ENCODE measurements at regions not wholly inside any gene's neighbourhood (a gene's known extent, or its start where the extent isn't known, plus 50 kb on each side); places are given as distances from the start of the nearest gene placed in this dataset.

DNA sequence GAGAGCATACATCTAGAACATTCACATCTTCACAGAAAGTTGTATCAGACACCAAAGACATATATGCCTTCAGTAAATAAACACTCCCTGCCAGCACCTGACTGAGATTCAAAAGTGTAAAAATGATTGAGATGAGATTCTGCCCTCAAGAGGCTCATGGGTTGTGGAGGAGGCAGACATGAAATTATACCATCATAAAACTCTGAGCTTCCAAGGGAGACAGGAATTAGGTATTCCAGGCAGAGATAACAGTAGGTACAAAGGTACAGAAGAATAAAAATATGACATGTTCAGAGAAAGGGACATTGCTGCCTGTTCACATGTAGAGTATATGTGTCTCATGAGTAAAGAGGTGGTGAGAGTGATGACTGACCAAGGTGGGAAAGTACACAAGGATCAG, 322.3 kb downstream of the OSR1 start:
- Histone ChIP-seq H3K4me3 (ENCODE audit: low read depth in 1 of 5, low read length in 5 of 5) (no peak overlapping the region), H3K36me3 (ENCODE audit: control insufficient read depth in 5 of 5, insufficient read depth in 5 of 5, low read length in 5 of 5) (no peaks in the 10 kb centered on the region), H3K4me1 (ENCODE audit: control insufficient read depth in 5 of 5, insufficient read depth in 5 of 5, low read length in 5 of 5) (peaks cover 3 to 17% (median 8%) of the 10 kb centered on the region in 5 donors), H3K27me3 (ENCODE audit: control insufficient read depth in 5 of 5, insufficient read depth in 4 of 5, low read length in 5 of 5) (no peaks in the 10 kb centered on the region), H3K27ac (ENCODE audit: low read depth, low read length) (no peak overlapping the region), H3K9me3 (ENCODE audit: control insufficient read depth in 5 of 5, low read length in 5 of 5) (no peaks in the 10 kb centered on the region), H3K9ac (ENCODE audit: low read length in 5 of 5) (no peak overlapping the region)

GRCh38 chr2:19035238-19035637, 323.2 kb downstream of the OSR1 start:
- Histone ChIP-seq H3K27ac (ENCODE audit: low read depth, low read length) (no peak overlapping the region), H3K4me3 (ENCODE audit: low read depth in 1 of 5, low read length in 5 of 5) (no peak overlapping the region), H3K36me3 (ENCODE audit: control insufficient read depth in 5 of 5, insufficient read depth in 5 of 5, low read length in 5 of 5) (no peaks in the 10 kb centered on the region), H3K4me1 (ENCODE audit: control insufficient read depth in 5 of 5, insufficient read depth in 5 of 5, low read length in 5 of 5) (peaks cover 3 to 17% (median 8%) of the 10 kb centered on the region in 5 donors), H3K27me3 (ENCODE audit: control insufficient read depth in 5 of 5, insufficient read depth in 4 of 5, low read length in 5 of 5) (no peaks in the 10 kb centered on the region), H3K9ac (ENCODE audit: low read length in 5 of 5) (no peak overlapping the region), H3K9me3 (ENCODE audit: control insufficient read depth in 5 of 5, low read length in 5 of 5) (no peaks in the 10 kb centered on the region)

DNA sequence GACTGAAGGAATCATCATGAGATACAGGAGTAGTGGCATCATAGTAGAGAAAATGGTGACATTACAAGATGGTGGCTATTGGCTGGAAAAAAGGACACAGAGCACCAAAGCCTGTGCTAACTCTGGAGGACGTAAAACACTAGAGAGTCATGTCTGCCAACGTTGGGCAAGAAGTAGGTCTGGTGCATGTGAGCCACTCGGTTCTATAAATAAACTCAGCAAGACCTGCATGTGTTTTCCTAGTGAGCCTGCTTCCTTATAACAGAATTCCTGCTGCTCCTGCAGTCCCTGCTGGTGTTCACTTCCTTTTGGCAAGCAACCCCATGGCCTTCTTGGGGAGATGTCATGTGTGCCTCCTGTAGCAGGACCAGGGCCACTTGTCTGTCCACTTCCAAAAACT, 325.2 kb downstream of the OSR1 start:
- no peaks in the 10 kb centered on the region for H3K9me3 ChIP-seq (ENCODE audit: control insufficient read depth in 5 of 5, low read length in 5 of 5)
- no peak overlapping the region for H3K9ac ChIP-seq (ENCODE audit: low read length in 5 of 5)
- H3K36me3 ChIP-seq (ENCODE audit: control insufficient read depth in 5 of 5, insufficient read depth in 5 of 5, low read length in 5 of 5), result no peaks in the 10 kb centered on the region
- peaks cover 3 to 15% (median 8%) of the 10 kb centered on the region in 5 donors for H3K4me1 ChIP-seq (ENCODE audit: control insufficient read depth in 5 of 5, insufficient read depth in 5 of 5, low read length in 5 of 5)
- H3K4me3 ChIP-seq (ENCODE audit: low read depth in 1 of 5, low read length in 5 of 5), result no peak overlapping the region
- no peaks in the 10 kb centered on the region for H3K27me3 ChIP-seq (ENCODE audit: control insufficient read depth in 5 of 5, insufficient read depth in 4 of 5, low read length in 5 of 5)
- no peak overlapping the region for H3K27ac ChIP-seq (ENCODE audit: low read depth, low read length)

GRCh38 chr2:19031642-19032041, 326.8 kb downstream of the OSR1 start:
- H3K36me3 ChIP-seq (ENCODE audit: control insufficient read depth in 5 of 5, insufficient read depth in 5 of 5, low read length in 5 of 5), result no peaks in the 10 kb centered on the region
- H3K27me3 ChIP-seq (ENCODE audit: control insufficient read depth in 5 of 5, insufficient read depth in 4 of 5, low read length in 5 of 5), result no peaks in the 10 kb centered on the region
- no peaks in the 10 kb centered on the region for H3K9me3 ChIP-seq (ENCODE audit: control insufficient read depth in 5 of 5, low read length in 5 of 5)
- H3K4me3 ChIP-seq (ENCODE audit: low read depth in 1 of 5, low read length in 5 of 5), result no peak overlapping the region
- H3K4me1 ChIP-seq (ENCODE audit: control insufficient read depth in 5 of 5, insufficient read depth in 5 of 5, low read length in 5 of 5), result peaks cover 3 to 12% (median 8%) of the 10 kb centered on the region in 5 donors
- no peak overlapping the region for H3K9ac ChIP-seq (ENCODE audit: low read length in 5 of 5)
- no peak overlapping the region for H3K27ac ChIP-seq (ENCODE audit: low read depth, low read length)

DNA sequence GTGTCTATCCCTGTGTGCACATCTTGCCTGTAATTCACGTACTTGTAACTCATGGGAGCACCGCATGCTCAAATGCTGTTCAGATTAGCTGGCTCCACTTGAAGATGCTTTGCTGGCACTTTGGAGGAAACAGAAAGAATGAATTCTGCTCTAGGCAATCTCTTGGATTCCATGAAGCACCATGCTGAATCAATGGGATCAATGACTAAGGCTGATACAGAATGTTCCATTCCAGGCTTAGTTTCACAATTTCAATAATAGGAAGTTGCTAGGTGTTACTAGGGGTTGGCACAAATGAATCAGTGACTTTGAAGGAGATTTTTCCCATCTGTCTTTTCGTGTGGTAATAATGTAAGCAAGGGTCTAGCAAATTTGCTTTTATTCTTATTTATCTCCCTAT, 328.8 kb downstream of the OSR1 start:
- H3K4me1 ChIP-seq (ENCODE audit: control insufficient read depth in 5 of 5, insufficient read depth in 5 of 5, low read length in 5 of 5), result peaks cover 0 to 3% (median 0%) of the 10 kb centered on the region in 5 donors
- H3K27ac ChIP-seq (ENCODE audit: low read depth, low read length), result no peak overlapping the region
- no peaks in the 10 kb centered on the region for H3K9me3 ChIP-seq (ENCODE audit: control insufficient read depth in 5 of 5, low read length in 5 of 5)
- no peak overlapping the region for H3K4me3 ChIP-seq (ENCODE audit: low read depth in 1 of 5, low read length in 5 of 5)
- H3K36me3 ChIP-seq (ENCODE audit: control insufficient read depth in 5 of 5, insufficient read depth in 5 of 5, low read length in 5 of 5), result no peaks in the 10 kb centered on the region
- H3K9ac ChIP-seq (ENCODE audit: low read length in 5 of 5), result no peak overlapping the region
- no peaks in the 10 kb centered on the region for H3K27me3 ChIP-seq (ENCODE audit: control insufficient read depth in 5 of 5, insufficient read depth in 4 of 5, low read length in 5 of 5)

DNA sequence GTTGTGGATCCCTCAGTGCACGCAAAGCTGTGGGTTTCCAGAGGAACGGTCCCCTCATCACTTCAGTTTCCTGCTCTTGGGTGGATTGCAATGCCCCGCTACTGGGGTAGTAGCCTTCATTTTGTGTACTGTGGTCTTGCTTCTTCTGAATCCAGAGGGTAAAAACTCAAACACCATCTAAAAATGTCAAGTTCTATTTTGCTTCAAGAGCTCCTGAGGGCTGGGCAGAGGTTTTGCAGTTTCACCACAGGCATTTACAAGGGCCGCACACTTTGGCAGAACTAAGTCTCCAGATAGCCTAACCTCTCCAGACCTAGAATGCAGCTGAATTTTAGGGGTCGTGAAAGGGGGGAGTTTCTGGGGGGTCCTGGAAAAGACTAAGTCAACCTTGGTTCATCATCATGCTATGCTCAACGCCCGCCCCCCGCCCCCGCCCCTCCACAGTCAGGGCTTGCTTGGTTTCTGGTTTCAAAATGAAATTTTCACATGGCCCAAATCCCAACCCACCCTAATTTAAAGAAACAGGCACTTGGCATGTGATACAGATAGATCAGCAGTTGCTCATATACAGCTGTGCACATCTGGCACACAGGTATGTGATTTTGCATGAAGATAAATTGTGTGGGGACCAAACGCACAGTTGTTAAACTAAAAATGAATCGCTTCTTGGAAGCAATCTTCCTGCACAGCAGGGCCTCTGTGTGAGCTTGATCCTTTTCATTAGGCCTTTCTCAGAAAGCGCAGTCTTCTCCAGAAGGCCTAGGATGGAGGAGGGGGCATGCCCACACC, 329.6 kb downstream of the OSR1 start:
- H3K27ac ChIP-seq (ENCODE audit: low read depth, low read length), result no peak overlapping the region
- H3K9me3 ChIP-seq (ENCODE audit: control insufficient read depth in 5 of 5, low read length in 5 of 5), result no peaks in the 10 kb centered on the region
- H3K4me3 ChIP-seq (ENCODE audit: low read depth in 1 of 5, low read length in 5 of 5), result no peak overlapping the region
- H3K36me3 ChIP-seq (ENCODE audit: control insufficient read depth in 5 of 5, insufficient read depth in 5 of 5, low read length in 5 of 5), result no peaks in the 10 kb centered on the region
- H3K4me1 ChIP-seq (ENCODE audit: control insufficient read depth in 5 of 5, insufficient read depth in 5 of 5, low read length in 5 of 5), result peaks cover 0 to 3% (median 0%) of the 10 kb centered on the region in 5 donors
- H3K27me3 ChIP-seq (ENCODE audit: control insufficient read depth in 5 of 5, insufficient read depth in 4 of 5, low read length in 5 of 5), result no peaks in the 10 kb centered on the region
- H3K9ac ChIP-seq (ENCODE audit: low read length in 5 of 5), result no peak overlapping the region

- Histone ChIP-seq H3K27me3 (ENCODE audit: control insufficient read depth in 5 of 5, insufficient read depth in 4 of 5, low read length in 5 of 5) (no peaks in the 10 kb centered on the region), H3K36me3 (ENCODE audit: control insufficient read depth in 5 of 5, insufficient read depth in 5 of 5, low read length in 5 of 5) (no peaks in the 10 kb centered on the region), H3K4me3 (ENCODE audit: low read depth in 1 of 5, low read length in 5 of 5) (no peak overlapping the region), H3K27ac (ENCODE audit: low read depth, low read length) (no peak overlapping the region), H3K4me1 (ENCODE audit: control insufficient read depth in 5 of 5, insufficient read depth in 5 of 5, low read length in 5 of 5) (peaks cover 0 to 3% (median 0%) of the 10 kb centered on the region in 5 donors), H3K9ac (ENCODE audit: low read length in 5 of 5) (no peak overlapping the region), H3K9me3 (ENCODE audit: control insufficient read depth in 5 of 5, low read length in 5 of 5) (no peaks in the 10 kb centered on the region)
Measured at GRCh38 chr2:19027626-19028025, 330.8 kb downstream of the OSR1 start.

DNA sequence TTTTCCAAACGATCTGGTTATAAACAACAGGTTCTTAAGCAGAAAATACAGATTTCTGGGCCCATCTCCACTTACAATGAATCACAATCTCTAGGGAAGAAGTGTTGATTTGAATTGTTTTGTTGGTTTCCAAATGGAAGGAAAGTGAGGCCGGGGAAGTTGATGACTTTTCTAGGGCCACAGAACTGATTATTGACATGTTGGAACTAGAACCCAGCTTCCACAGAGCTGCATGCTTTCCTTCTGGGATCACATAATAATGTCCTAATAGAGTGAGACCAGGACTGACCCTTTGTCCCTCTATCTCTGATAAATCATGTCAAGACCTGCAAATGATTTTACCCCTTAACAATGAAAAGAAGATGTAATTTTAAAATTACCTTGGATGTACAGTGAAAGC, 332.2 kb downstream of the OSR1 start:
- Histone ChIP-seq H3K27me3 (ENCODE audit: control insufficient read depth in 5 of 5, insufficient read depth in 4 of 5, low read length in 5 of 5) (no peaks in the 10 kb centered on the region), H3K36me3 (ENCODE audit: control insufficient read depth in 5 of 5, insufficient read depth in 5 of 5, low read length in 5 of 5) (no peaks in the 10 kb centered on the region), H3K4me3 (ENCODE audit: low read depth in 1 of 5, low read length in 5 of 5) (no peak overlapping the region), H3K9me3 (ENCODE audit: control insufficient read depth in 5 of 5, low read length in 5 of 5) (no peaks in the 10 kb centered on the region), H3K27ac (ENCODE audit: low read depth, low read length) (no peak overlapping the region), H3K4me1 (ENCODE audit: control insufficient read depth in 5 of 5, insufficient read depth in 5 of 5, low read length in 5 of 5) (peaks cover 0 to 3% (median 0%) of the 10 kb centered on the region in 5 donors), H3K9ac (ENCODE audit: low read length in 5 of 5) (no peak overlapping the region)

DNA sequence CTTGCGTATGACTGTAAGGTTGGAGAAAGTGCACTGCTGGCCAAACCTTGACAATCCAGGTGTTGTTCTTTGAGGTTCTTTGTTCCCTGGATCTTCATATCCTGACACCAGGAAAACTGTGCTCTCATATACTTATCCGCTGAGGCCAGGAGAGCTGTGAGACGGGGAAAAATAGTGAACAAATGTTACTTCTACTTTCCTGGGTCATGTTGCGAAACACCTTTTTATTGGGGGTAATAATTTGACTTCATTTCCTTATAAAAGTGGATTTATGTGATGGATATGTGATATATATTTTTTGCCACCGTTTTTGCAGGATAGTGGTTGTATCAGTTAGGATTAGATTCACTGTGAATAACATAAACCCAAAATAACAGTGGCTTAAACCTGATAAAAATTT, 336.1 kb downstream of the OSR1 start:
- Histone ChIP-seq H3K9me3 (ENCODE audit: control insufficient read depth in 5 of 5, low read length in 5 of 5) (no peaks in the 10 kb centered on the region), H3K27me3 (ENCODE audit: control insufficient read depth in 5 of 5, insufficient read depth in 4 of 5, low read length in 5 of 5) (no peaks in the 10 kb centered on the region), H3K36me3 (ENCODE audit: control insufficient read depth in 5 of 5, insufficient read depth in 5 of 5, low read length in 5 of 5) (no peaks in the 10 kb centered on the region), H3K27ac (ENCODE audit: low read depth, low read length) (no peak overlapping the region), H3K4me3 (ENCODE audit: low read depth in 1 of 5, low read length in 5 of 5) (no peak overlapping the region), H3K9ac (ENCODE audit: low read length in 5 of 5) (no peak overlapping the region), H3K4me1 (ENCODE audit: control insufficient read depth in 5 of 5, insufficient read depth in 5 of 5, low read length in 5 of 5) (peaks cover 0 to 3% (median 0%) of the 10 kb centered on the region in 5 donors)

GRCh38 chr2:19021721-19022120, 336.7 kb downstream of the OSR1 start:
- Histone ChIP-seq H3K36me3 (ENCODE audit: control insufficient read depth in 5 of 5, insufficient read depth in 5 of 5, low read length in 5 of 5) (no peaks in the 10 kb centered on the region), H3K27me3 (ENCODE audit: control insufficient read depth in 5 of 5, insufficient read depth in 4 of 5, low read length in 5 of 5) (no peaks in the 10 kb centered on the region), H3K4me1 (ENCODE audit: control insufficient read depth in 5 of 5, insufficient read depth in 5 of 5, low read length in 5 of 5) (peaks cover 0 to 3% (median 0%) of the 10 kb centered on the region in 5 donors), H3K9me3 (ENCODE audit: control insufficient read depth in 5 of 5, low read length in 5 of 5) (no peaks in the 10 kb centered on the region), H3K27ac (ENCODE audit: low read depth, low read length) (no peak overlapping the region), H3K9ac (ENCODE audit: low read length in 5 of 5) (no peak overlapping the region), H3K4me3 (ENCODE audit: low read depth in 1 of 5, low read length in 5 of 5) (no peak overlapping the region)

Measured in subcutaneous abdominal adipose tissue (tissue), 5 donors.